Progenitor cell of endocrine pancreas (in vitro differentiated cells): ENCODE measurements at regions not wholly inside any gene's neighbourhood (a gene's known extent, or its start where the extent isn't known, plus 50 kb on each side); places are given as distances from the start of the nearest gene placed in this dataset.

ENCODE experiments used
- DNase-seq: peaks from one replicate; pipeline ENCODE4 v3.0.0; 2021; ENCODE audit warnings: low spot score; ENCODE audit not compliant: unreplicated experiment
- H3K27ac Mint-ChIP-seq: 2 replicates; pipeline ENCODE4 v1.8.0; 2021; ENCODE audit warnings: mild to moderate bottlenecking, moderate library complexity, mixed read lengths
- H3K27me3 Mint-ChIP-seq: 2 replicates; pipeline ENCODE4 v1.8.0; 2021; ENCODE audit warnings: mixed read lengths
- H3K36me3 Mint-ChIP-seq: 2 replicates; pipeline ENCODE4 v1.8.0; 2022; ENCODE audit warnings: mixed read lengths; ENCODE audit not compliant: insufficient read depth
- H3K4me1 Mint-ChIP-seq: 2 replicates; pipeline ENCODE4 v1.8.0; 2021; ENCODE audit warnings: low read depth, mixed read lengths
- H3K4me3 Mint-ChIP-seq: 2 replicates; pipeline ENCODE4 v1.8.0; 2021; ENCODE audit warnings: low read depth, mild to moderate bottlenecking, moderate library complexity, mixed read lengths
- H3K9me3 Mint-ChIP-seq: 2 replicates; pipeline ENCODE4 v1.8.0; 2021; ENCODE audit warnings: low read depth, mixed read lengths
- TF ChIP-seq, protein P1 (sequence below): fragments of 200-600 bp; sonication (generic); IDR thresholded peaks from one replicate; pipeline ENCODE4 v1.5.0; 2021; ENCODE audit warnings: antibody characterized with exemption, mild to moderate bottlenecking; ENCODE audit not compliant: unreplicated experiment

GRCh38 chr6:140285998-140286690 is 911.7 kb upstream of the CITED2 start:
- Mint-ChIP-seq H3K4me1 (peaks cover 16% of the 10 kb centered on the region), H3K36me3 (no peaks in the 10 kb centered on the region), H3K4me3 (no peak overlapping the region), H3K9me3 (peaks cover under 1% of the 10 kb centered on the region), H3K27ac (no peak overlapping the region), H3K27me3 (no peaks in the 10 kb centered on the region)
- TF ChIP-seq, protein P1, sequence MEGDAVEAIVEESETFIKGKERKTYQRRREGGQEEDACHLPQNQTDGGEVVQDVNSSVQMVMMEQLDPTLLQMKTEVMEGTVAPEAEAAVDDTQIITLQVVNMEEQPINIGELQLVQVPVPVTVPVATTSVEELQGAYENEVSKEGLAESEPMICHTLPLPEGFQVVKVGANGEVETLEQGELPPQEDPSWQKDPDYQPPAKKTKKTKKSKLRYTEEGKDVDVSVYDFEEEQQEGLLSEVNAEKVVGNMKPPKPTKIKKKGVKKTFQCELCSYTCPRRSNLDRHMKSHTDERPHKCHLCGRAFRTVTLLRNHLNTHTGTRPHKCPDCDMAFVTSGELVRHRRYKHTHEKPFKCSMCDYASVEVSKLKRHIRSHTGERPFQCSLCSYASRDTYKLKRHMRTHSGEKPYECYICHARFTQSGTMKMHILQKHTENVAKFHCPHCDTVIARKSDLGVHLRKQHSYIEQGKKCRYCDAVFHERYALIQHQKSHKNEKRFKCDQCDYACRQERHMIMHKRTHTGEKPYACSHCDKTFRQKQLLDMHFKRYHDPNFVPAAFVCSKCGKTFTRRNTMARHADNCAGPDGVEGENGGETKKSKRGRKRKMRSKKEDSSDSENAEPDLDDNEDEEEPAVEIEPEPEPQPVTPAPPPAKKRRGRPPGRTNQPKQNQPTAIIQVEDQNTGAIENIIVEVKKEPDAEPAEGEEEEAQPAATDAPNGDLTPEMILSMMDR: no peak
- DNase-seq: no peak

- Mint-ChIP-seq H3K27me3 (no peaks in the 10 kb centered on the region), H3K9me3 (no peaks in the 10 kb centered on the region), H3K27ac (no peak overlapping the region), H3K4me3 (no peak overlapping the region), H3K36me3 (no peaks in the 10 kb centered on the region), H3K4me1 (peaks cover 16% of the 10 kb centered on the region)
- DNase-seq: no peak
- TF ChIP-seq, protein P1: no peak
Observed at GRCh38 chr6:140285471-140285870, 911.0 kb upstream of the CITED2 start.

GRCh38 chr6:140284871-140285270 is 910.4 kb upstream of the CITED2 start:
- H3K4me1 Mint-ChIP-seq: peaks cover 16% of the 10 kb centered on the region
- no peak overlapping the region for H3K4me3 Mint-ChIP-seq
- DNase-seq: no peak
- no peak overlapping the region for H3K27ac Mint-ChIP-seq
- no peaks in the 10 kb centered on the region for H3K36me3 Mint-ChIP-seq
- no peaks in the 10 kb centered on the region for H3K27me3 Mint-ChIP-seq
- H3K9me3 Mint-ChIP-seq: no peaks in the 10 kb centered on the region
- TF ChIP-seq, protein P1: no peak

DNA sequence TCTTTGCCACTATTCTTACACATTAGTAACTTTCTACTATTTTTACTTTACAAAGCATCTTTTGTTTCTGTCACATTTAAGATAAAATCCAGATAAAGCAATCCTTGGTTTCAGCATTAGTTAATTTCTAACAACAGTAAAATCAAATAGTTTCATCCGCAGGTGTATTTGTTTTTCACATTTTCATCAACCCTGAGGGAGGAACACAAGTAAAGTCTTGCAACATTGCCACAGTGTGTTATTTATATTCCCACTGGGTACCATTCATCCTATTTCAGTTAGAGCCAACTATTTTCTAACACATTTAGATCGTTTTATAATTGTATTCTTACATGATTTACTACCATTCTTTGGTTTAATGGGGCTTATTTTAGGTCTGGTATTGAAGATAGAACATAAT is 908.7 kb upstream of the CITED2 start:
- peaks cover 16% of the 10 kb centered on the region for H3K4me1 Mint-ChIP-seq
- H3K27ac Mint-ChIP-seq: no peak overlapping the region
- H3K4me3 Mint-ChIP-seq: no peak overlapping the region
- H3K9me3 Mint-ChIP-seq: no peaks in the 10 kb centered on the region
- no peaks in the 10 kb centered on the region for H3K27me3 Mint-ChIP-seq
- H3K36me3 Mint-ChIP-seq: no peaks in the 10 kb centered on the region
- DNase-seq: no peak
- TF ChIP-seq, protein P1: no peak

DNA sequence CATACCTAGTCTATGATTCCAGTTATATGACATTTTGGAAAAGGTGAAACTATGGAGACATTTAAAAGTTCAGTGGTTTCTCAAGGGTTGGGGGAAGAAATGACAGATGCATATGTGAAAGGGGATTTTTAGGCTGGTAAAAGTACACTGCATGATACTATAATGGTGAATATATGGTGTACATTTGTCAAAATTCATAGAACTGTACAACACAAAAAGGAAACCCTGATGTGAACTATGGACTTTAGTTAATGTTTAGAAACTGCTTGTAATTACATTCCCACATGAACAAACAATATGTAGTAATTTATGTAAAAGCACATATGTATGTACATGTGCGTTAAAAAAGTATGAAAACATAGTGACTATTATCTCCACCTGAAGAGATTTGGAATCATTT is 907.3 kb upstream of the CITED2 start:
- Mint-ChIP-seq H3K27me3 (no peaks in the 10 kb centered on the region), H3K36me3 (no peaks in the 10 kb centered on the region), H3K9me3 (no peaks in the 10 kb centered on the region), H3K4me3 (no peak overlapping the region), H3K27ac (no peak overlapping the region), H3K4me1 (peaks cover 13% of the 10 kb centered on the region)
- TF ChIP-seq, protein P1: no peak
- no peak for DNase-seq
